SK-N-SH treated with all-trans-retinoic acid at 6 μM for 48 hours (cell line): ENCODE measurements at regions not wholly inside any gene's neighbourhood (a gene's known extent, or its start where the extent isn't known, plus 50 kb on each side); places are given as distances from the start of the nearest gene placed in this dataset.

ENCODE experiments used
- ATAC-seq: fragments of 200-7000 bp; cut with Tn5 transposase; 3 replicates; pipeline ENCODE4 v1.9.1; 2020; ENCODE audit warnings: mild to moderate bottlenecking, moderate library complexity
- ARNTL ChIP-seq: fragments of 450-650 bp; formaldehyde crosslinking; IDR thresholded peaks from 2 replicates; pipeline ENCODE4 v1.5.0; 2020; ENCODE audit warnings: low read depth, mild to moderate bottlenecking, moderate library complexity, borderline replicate concordance
- BACH2 ChIP-seq: fragments of 250-450 bp; sonication (Bioruptor Pico); IDR thresholded peaks from 2 replicates; pipeline ENCODE4 v1.9.0; 2021; ENCODE audit warnings: mild to moderate bottlenecking, borderline replicate concordance
- CREB5 ChIP-seq: fragments of 250-450 bp; sonication (Bioruptor Pico); IDR thresholded peaks from 2 replicates; pipeline ENCODE4 v1.5.1; 2020; ENCODE audit warnings: low read depth, mild to moderate bottlenecking, moderate library complexity
- CSRNP3 ChIP-seq: fragments of 250-450 bp; sonication (Bioruptor Pico); IDR thresholded peaks from 2 replicates; pipeline ENCODE4 v1.5.1; 2021; ENCODE audit warnings: mild to moderate bottlenecking, moderate library complexity
- ESRRG ChIP-seq: fragments of 250-450 bp; sonication (Bioruptor Pico); IDR thresholded peaks from 2 replicates; pipeline ENCODE4 v1.6.1; 2021; ENCODE audit warnings: mild to moderate bottlenecking
- GLIS3 ChIP-seq: fragments of 250-450 bp; sonication (Bioruptor Pico); IDR thresholded peaks from 2 replicates; pipeline ENCODE4 v1.5.0; 2020; ENCODE audit warnings: mild to moderate bottlenecking, moderate library complexity
- ISL1 ChIP-seq: fragments of 250-450 bp; sonication (Bioruptor Pico); IDR thresholded peaks from 2 replicates; pipeline ENCODE4 v2.1.2; 2022; ENCODE audit warnings: mild to moderate bottlenecking, moderate library complexity
- OSR1 ChIP-seq: fragments of 250-450 bp; sonication (Bioruptor Pico); IDR thresholded peaks from 2 replicates; pipeline ENCODE4 v1.8.0; 2022; ENCODE audit warnings: moderate library complexity, mild to moderate bottlenecking, inconsistent platforms
- PATZ1 ChIP-seq: fragments of 250-450 bp; sonication (Bioruptor Pico); IDR thresholded peaks from 2 replicates; pipeline ENCODE4 v1.8.0; 2020; ENCODE audit warnings: mild to moderate bottlenecking, moderate library complexity, borderline replicate concordance
- POU6F1 ChIP-seq: fragments of 250-450 bp; sonication (Bioruptor Pico); IDR thresholded peaks from 2 replicates; pipeline ENCODE4 v1.8.0; 2021; ENCODE audit warnings: low read depth, mild to moderate bottlenecking, moderate library complexity, borderline replicate concordance
- PPARA ChIP-seq: fragments of 250-450 bp; sonication (Bioruptor Pico); IDR thresholded peaks from 2 replicates; pipeline ENCODE4 v1.5.0; 2020; ENCODE audit warnings: mild to moderate bottlenecking, borderline replicate concordance
- RARB ChIP-seq: fragments of 250-450 bp; sonication (Bioruptor Pico); IDR thresholded peaks from 2 replicates; pipeline ENCODE4 v1.8.0; 2021; ENCODE audit warnings: mild to moderate bottlenecking, moderate library complexity
- SNAI2 ChIP-seq: fragments of 250-450 bp; sonication (Bioruptor Pico); IDR thresholded peaks from 2 replicates; pipeline ENCODE4 v1.5.0; 2020; ENCODE audit warnings: mild to moderate bottlenecking, moderate library complexity
- TCF4 ChIP-seq: fragments of 250-450 bp; sonication (Bioruptor Pico); IDR thresholded peaks from 2 replicates; pipeline ENCODE4 v1.8.0; 2021; ENCODE audit warnings: mild to moderate bottlenecking, moderate library complexity, borderline replicate concordance
- TOX ChIP-seq: fragments of 250-450 bp; sonication (Bioruptor Pico); IDR thresholded peaks from 2 replicates; pipeline ENCODE4 v1.8.0; 2021; ENCODE audit warnings: mild to moderate bottlenecking, moderate library complexity, borderline replicate concordance
- TSHZ2 ChIP-seq: fragments of 250-450 bp; sonication (Bioruptor Pico); IDR thresholded peaks from 2 replicates; pipeline ENCODE4 v1.5.0; 2020; ENCODE audit warnings: mild to moderate bottlenecking, moderate library complexity
- ZC3H10 ChIP-seq: fragments of 250-450 bp; sonication (Bioruptor Pico); IDR thresholded peaks from 2 replicates; pipeline ENCODE4 v1.5.1; 2021; ENCODE audit warnings: mild to moderate bottlenecking, moderate library complexity
- ZFP3 ChIP-seq: fragments of 250-450 bp; sonication (Bioruptor Pico); IDR thresholded peaks from 2 replicates; pipeline ENCODE4 v1.5.0; 2020; ENCODE audit warnings: mild to moderate bottlenecking, moderate library complexity
- ZFP30 ChIP-seq: fragments of 450-650 bp; formaldehyde crosslinking; IDR thresholded peaks from 2 replicates; pipeline ENCODE4 v1.5.0; 2022; ENCODE audit warnings: mild to moderate bottlenecking, moderate library complexity

GRCh38 chr2:221708902-221709301, 136.8 kb upstream of the EPHA4 start:
- TF ChIP-seq SNAI2 (CRISPR knock-in tag) (no peak), ZFP30 (CRISPR knock-in tag) (no peak), ZFP3 (CRISPR knock-in tag) (no peak), CREB5 (CRISPR knock-in tag) (no peak), PPARA (no peak), GLIS3 (CRISPR knock-in tag) (no peak), TOX (CRISPR knock-in tag) (no peak), ISL1 (CRISPR knock-in tag) (no peak), OSR1 (CRISPR knock-in tag) (no peak), ZC3H10 (CRISPR knock-in tag) (no peak), CSRNP3 (no peak), BACH2 (CRISPR knock-in tag) (no peak)
- ATAC-seq, result no peak

- ATAC-seq, result no peak
- TF ChIP-seq TOX (CRISPR knock-in tag) (no peak), TSHZ2 (CRISPR knock-in tag) (no peak), PPARA (no peak), TCF4 (no peak)
- TF ChIP-seq, all 23 proteins: peak for 0
These were observed 133.2 kb upstream of the EPHA4 start for GRCh38 chr2:221705185-221705877.

GRCh38 chr2:221704442-221704841, 132.3 kb upstream of the EPHA4 start:
- TF ChIP-seq TCF4 (no peak), CREB5 (CRISPR knock-in tag) (no peak), PATZ1 (CRISPR knock-in tag) (no peak), ZC3H10 (CRISPR knock-in tag) (no peak), TOX (CRISPR knock-in tag) (no peak), CSRNP3 (no peak), ESRRG (CRISPR knock-in tag) (no peak), GLIS3 (CRISPR knock-in tag) (no peak), ARNTL (CRISPR knock-in tag) (no peak), ISL1 (CRISPR knock-in tag) (no peak), TSHZ2 (CRISPR knock-in tag) (no peak), ZFP30 (CRISPR knock-in tag) (no peak), RARB (CRISPR knock-in tag) (no peak), POU6F1 (CRISPR knock-in tag) (no peak), BACH2 (CRISPR knock-in tag) (no peak)
- TF ChIP-seq, all 23 proteins: peak for 0

More at GRCh38 chr2:221704442-221704841, 132.3 kb upstream of the EPHA4 start:
- ATAC-seq, result no peak
